ENCODE measurements at regions not wholly inside any gene's neighbourhood (a gene's known extent, or its start where the extent isn't known, plus 50 kb on each side); places are given as distances from the start of the nearest gene placed in this dataset.

GRCh38 chr6:141169419-141169818 lies 963.3 kb upstream of the GJE1 start:
- H2AFZ ChIP-seq (ENCODE audit: low read length), result no peak overlapping the region
- H3K9me3 ChIP-seq (replicated peaks; ENCODE audit: insufficient read depth, low read length), result no peaks in the 10 kb centered on the region
- DNase-seq, result no peak
- H3F3A ChIP-seq (ENCODE audit: insufficient read depth, low read length), result no peaks in the 10 kb centered on the region
- no peaks in the 10 kb centered on the region for H3K79me2 ChIP-seq (ENCODE audit: low read length)
- no peak overlapping the region for H3K9ac ChIP-seq (ENCODE audit: low read length)
- no peak overlapping the region for H3K4me3 ChIP-seq (ENCODE audit: low read length)
- H3K27me3 ChIP-seq (replicated peaks; ENCODE audit: insufficient read depth, low read length), result no peaks in the 10 kb centered on the region
- H3K9me2 ChIP-seq (replicated peaks; ENCODE audit: insufficient read depth, low read length), result no peaks in the 10 kb centered on the region
- no peaks in the 10 kb centered on the region for H3K4me1 ChIP-seq (ENCODE audit: low read length)
- no peaks in the 10 kb centered on the region for H3K36me3 ChIP-seq (replicated peaks; ENCODE audit: insufficient read depth, low read length)
- no peak for TF ChIP-seq EZH2 (optimal IDR thresholded peaks at IDR 0.05; ENCODE audit: low read depth, low read length)
- no peak for TF ChIP-seq CTCF (IDR thresholded peaks at IDR 0.05; ENCODE audit: low read length)
- no peak for TF ChIP-seq EZH2phosphoT487 (IDR thresholded peaks at IDR 0.05; ENCODE audit: low read length)
- H4K20me1 ChIP-seq (ENCODE audit: insufficient read depth, low read length), result no peaks in the 10 kb centered on the region
- no peak overlapping the region for H3K4me2 ChIP-seq (ENCODE audit: low read depth, low read length)
- no peak overlapping the region for H3K27ac ChIP-seq (ENCODE audit: low read length)

GRCh38 chr6:141167945-141168344 lies 964.8 kb upstream of the GJE1 start:
- Histone ChIP-seq H3K4me3 (ENCODE audit: low read length) (no peak overlapping the region), H3K27me3 (replicated peaks; ENCODE audit: insufficient read depth, low read length) (no peaks in the 10 kb centered on the region), H4K20me1 (ENCODE audit: insufficient read depth, low read length) (no peaks in the 10 kb centered on the region), H3K9me3 (replicated peaks; ENCODE audit: insufficient read depth, low read length) (no peaks in the 10 kb centered on the region), H2AFZ (ENCODE audit: low read length) (no peak overlapping the region), H3K9me2 (replicated peaks; ENCODE audit: insufficient read depth, low read length) (no peaks in the 10 kb centered on the region), H3K4me1 (ENCODE audit: low read length) (no peaks in the 10 kb centered on the region), H3K36me3 (replicated peaks; ENCODE audit: insufficient read depth, low read length) (no peaks in the 10 kb centered on the region), H3K79me2 (ENCODE audit: low read length) (no peaks in the 10 kb centered on the region), H3F3A (ENCODE audit: insufficient read depth, low read length) (no peaks in the 10 kb centered on the region), H3K27ac (ENCODE audit: low read length) (no peak overlapping the region), H3K9ac (ENCODE audit: low read length) (no peak overlapping the region), H3K4me2 (ENCODE audit: low read depth, low read length) (no peak overlapping the region)
- no peak for TF ChIP-seq EZH2phosphoT487 (IDR thresholded peaks at IDR 0.05; ENCODE audit: low read length)
- DNase-seq, result no peak

GRCh38 chr6:141165002-141165665 lies 967.6 kb upstream of the GJE1 start:
- TF ChIP-seq CTCF (IDR thresholded peaks at IDR 0.05; ENCODE audit: low read length) (no peak), EZH2 (optimal IDR thresholded peaks at IDR 0.05; ENCODE audit: low read depth, low read length) (no peak), EZH2phosphoT487 (IDR thresholded peaks at IDR 0.05; ENCODE audit: low read length) (no peak)
- Histone ChIP-seq H3K27me3 (replicated peaks; ENCODE audit: insufficient read depth, low read length) (no peaks in the 10 kb centered on the region), H4K20me1 (ENCODE audit: insufficient read depth, low read length) (no peaks in the 10 kb centered on the region), H3K4me2 (ENCODE audit: low read depth, low read length) (no peak overlapping the region), H3K27ac (ENCODE audit: low read length) (no peak overlapping the region), H2AFZ (ENCODE audit: low read length) (no peak overlapping the region), H3F3A (ENCODE audit: insufficient read depth, low read length) (no peaks in the 10 kb centered on the region), H3K4me3 (ENCODE audit: low read length) (no peak overlapping the region), H3K9me3 (replicated peaks; ENCODE audit: insufficient read depth, low read length) (no peaks in the 10 kb centered on the region), H3K9ac (ENCODE audit: low read length) (no peak overlapping the region), H3K79me2 (ENCODE audit: low read length) (no peaks in the 10 kb centered on the region), H3K36me3 (replicated peaks; ENCODE audit: insufficient read depth, low read length) (no peaks in the 10 kb centered on the region), H3K4me1 (ENCODE audit: low read length) (no peaks in the 10 kb centered on the region), H3K9me2 (replicated peaks; ENCODE audit: insufficient read depth, low read length) (no peaks in the 10 kb centered on the region)
- no peak for DNase-seq

GRCh38 chr6:141164042-141164743 lies 968.5 kb upstream of the GJE1 start:
- H3K4me1 ChIP-seq (ENCODE audit: low read length), result peaks cover 6% of the 10 kb centered on the region
- no peaks in the 10 kb centered on the region for H3K27me3 ChIP-seq (replicated peaks; ENCODE audit: insufficient read depth, low read length)
- H4K20me1 ChIP-seq (ENCODE audit: insufficient read depth, low read length), result no peaks in the 10 kb centered on the region
- DNase-seq, result no peak
- H3K9ac ChIP-seq (ENCODE audit: low read length), result no peak overlapping the region
- no peak overlapping the region for H3K4me2 ChIP-seq (ENCODE audit: low read depth, low read length)
- H3K9me2 ChIP-seq (replicated peaks; ENCODE audit: insufficient read depth, low read length), result no peaks in the 10 kb centered on the region
- no peak overlapping the region for H2AFZ ChIP-seq (ENCODE audit: low read length)
- TF ChIP-seq EZH2 (optimal IDR thresholded peaks at IDR 0.05; ENCODE audit: low read depth, low read length) (no peak), EZH2phosphoT487 (IDR thresholded peaks at IDR 0.05; ENCODE audit: low read length) (no peak)
- H3K79me2 ChIP-seq (ENCODE audit: low read length), result no peaks in the 10 kb centered on the region
- no peaks in the 10 kb centered on the region for H3F3A ChIP-seq (ENCODE audit: insufficient read depth, low read length)
- H3K36me3 ChIP-seq (replicated peaks; ENCODE audit: insufficient read depth, low read length), result no peaks in the 10 kb centered on the region
- no peaks in the 10 kb centered on the region for H3K9me3 ChIP-seq (replicated peaks; ENCODE audit: insufficient read depth, low read length)
- no peak overlapping the region for H3K4me3 ChIP-seq (ENCODE audit: low read length)
- no peak overlapping the region for H3K27ac ChIP-seq (ENCODE audit: low read length)
